ENCODE measurements at regions not wholly inside any gene's neighbourhood (a gene's known extent, or its start where the extent isn't known, plus 50 kb on each side); places are given as distances from the start of the nearest gene placed in this dataset.

DNA sequence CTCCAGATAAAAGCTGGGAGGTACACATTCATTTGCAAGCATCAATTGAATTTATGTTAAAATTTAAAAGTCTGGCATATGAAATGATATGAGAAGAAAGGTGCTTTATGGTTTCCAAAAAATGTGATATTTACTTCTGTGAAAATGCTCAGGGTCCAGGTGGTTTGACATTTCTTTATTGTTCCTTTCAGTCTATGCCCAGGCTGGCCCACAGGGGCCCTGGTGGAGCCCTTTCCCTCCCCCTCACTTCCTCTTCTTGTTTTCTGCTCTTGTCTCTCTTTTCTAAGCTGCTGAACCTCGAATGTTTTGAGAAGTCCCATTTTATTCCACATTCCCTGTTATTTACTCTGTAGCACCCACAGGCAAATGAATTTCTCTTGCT, 127.8 kb downstream of the HS3ST3B1 start (continued):
- TF ChIP-seq, protein P1, sequence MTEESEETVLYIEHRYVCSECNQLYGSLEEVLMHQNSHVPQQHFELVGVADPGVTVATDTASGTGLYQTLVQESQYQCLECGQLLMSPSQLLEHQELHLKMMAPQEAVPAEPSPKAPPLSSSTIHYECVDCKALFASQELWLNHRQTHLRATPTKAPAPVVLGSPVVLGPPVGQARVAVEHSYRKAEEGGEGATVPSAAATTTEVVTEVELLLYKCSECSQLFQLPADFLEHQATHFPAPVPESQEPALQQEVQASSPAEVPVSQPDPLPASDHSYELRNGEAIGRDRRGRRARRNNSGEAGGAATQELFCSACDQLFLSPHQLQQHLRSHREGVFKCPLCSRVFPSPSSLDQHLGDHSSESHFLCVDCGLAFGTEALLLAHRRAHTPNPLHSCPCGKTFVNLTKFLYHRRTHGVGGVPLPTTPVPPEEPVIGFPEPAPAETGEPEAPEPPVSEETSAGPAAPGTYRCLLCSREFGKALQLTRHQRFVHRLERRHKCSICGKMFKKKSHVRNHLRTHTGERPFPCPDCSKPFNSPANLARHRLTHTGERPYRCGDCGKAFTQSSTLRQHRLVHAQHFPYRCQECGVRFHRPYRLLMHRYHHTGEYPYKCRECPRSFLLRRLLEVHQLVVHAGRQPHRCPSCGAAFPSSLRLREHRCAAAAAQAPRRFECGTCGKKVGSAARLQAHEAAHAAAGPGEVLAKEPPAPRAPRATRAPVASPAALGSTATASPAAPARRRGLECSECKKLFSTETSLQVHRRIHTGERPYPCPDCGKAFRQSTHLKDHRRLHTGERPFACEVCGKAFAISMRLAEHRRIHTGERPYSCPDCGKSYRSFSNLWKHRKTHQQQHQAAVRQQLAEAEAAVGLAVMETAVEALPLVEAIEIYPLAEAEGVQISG (CRISPR knock-in tag; IDR thresholded peaks at IDR 0.05) = no peak
- TF ChIP-seq ZNF678 (CRISPR knock-in tag; IDR thresholded peaks at IDR 0.05) (no peak), SNAI1 (CRISPR knock-in tag; IDR thresholded peaks at IDR 0.05; ENCODE audit: borderline replicate concordance) (no peak), ZNF333 (CRISPR knock-in tag; IDR thresholded peaks at IDR 0.05; ENCODE audit: borderline replicate concordance) (no peak), MIER2 (CRISPR knock-in tag; IDR thresholded peaks at IDR 0.05) (no peak), SNRNP70 (IDR thresholded peaks at IDR 0.05; ENCODE audit: low read depth, low read length) (no peak), KDM4B (CRISPR knock-in tag; IDR thresholded peaks at IDR 0.05) (no peak)
- TF ChIP-seq, protein P2, sequence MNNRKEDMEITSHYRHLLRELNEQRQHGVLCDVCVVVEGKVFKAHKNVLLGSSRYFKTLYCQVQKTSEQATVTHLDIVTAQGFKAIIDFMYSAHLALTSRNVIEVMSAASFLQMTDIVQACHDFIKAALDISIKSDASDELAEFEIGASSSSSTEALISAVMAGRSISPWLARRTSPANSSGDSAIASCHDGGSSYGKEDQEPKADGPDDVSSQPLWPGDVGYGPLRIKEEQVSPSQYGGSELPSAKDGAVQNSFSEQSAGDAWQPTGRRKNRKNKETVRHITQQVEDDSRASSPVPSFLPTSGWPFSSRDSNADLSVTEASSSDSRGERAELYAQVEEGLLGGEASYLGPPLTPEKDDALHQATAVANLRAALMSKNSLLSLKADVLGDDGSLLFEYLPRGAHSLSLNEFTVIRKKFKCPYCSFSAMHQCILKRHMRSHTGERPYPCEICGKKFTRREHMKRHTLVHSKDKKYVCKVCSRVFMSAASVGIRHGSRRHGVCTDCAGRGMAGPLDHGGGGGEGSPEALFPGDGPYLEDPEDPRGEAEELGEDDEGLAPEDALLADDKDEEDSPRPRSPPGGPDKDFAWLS (CRISPR knock-in tag; IDR thresholded peaks at IDR 0.05; ENCODE audit: borderline replicate concordance) = no peak
- TF ChIP-seq, protein P3, sequence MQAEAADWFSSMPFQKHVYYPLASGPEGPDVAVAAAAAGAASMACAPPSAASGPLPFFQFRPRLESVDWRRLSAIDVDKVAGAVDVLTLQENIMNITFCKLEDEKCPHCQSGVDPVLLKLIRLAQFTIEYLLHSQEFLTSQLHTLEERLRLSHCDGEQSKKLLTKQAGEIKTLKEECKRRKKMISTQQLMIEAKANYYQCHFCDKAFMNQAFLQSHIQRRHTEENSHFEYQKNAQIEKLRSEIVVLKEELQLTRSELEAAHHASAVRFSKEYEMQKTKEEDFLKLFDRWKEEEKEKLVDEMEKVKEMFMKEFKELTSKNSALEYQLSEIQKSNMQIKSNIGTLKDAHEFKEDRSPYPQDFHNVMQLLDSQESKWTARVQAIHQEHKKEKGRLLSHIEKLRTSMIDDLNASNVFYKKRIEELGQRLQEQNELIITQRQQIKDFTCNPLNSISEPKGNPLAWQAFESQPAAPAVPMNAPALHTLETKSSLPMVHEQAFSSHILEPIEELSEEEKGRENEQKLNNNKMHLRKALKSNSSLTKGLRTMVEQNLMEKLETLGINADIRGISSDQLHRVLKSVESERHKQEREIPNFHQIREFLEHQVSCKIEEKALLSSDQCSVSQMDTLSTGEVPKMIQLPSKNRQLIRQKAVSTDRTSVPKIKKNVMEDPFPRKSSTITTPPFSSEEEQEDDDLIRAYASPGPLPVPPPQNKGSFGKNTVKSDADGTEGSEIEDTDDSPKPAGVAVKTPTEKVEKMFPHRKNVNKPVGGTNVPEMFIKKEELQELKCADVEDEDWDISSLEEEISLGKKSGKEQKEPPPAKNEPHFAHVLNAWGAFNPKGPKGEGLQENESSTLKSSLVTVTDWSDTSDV (CRISPR knock-in tag; IDR thresholded peaks at IDR 0.05) = no peak

All from HepG2 (cell line).